Dendritic cell treated with granulocyte-macrophage colony-stimulating factor and Interleukin-4, amounts not matched to agents 40 ng/mL and 50 ng/mL, for 4 days (primary cell): ENCODE measurements at regions not wholly inside any gene's neighbourhood (a gene's known extent, or its start where the extent isn't known, plus 50 kb on each side); places are given as distances from the start of the nearest gene placed in this dataset.
"Not testable (repeated sequence)": the region's sequence is repeated elsewhere in the genome, so short reads cannot be mapped to it uniquely, and the experiment has no call there.

Source experiments
- H3K27ac Mint-ChIP-seq: one replicate; pipeline ENCODE4 v1.8.0; 2022; ENCODE audit warnings: mild to moderate bottlenecking, mixed read lengths
- H3K27me3 Mint-ChIP-seq: one replicate; pipeline ENCODE4 v1.8.0; 2022; ENCODE audit warnings: mild to moderate bottlenecking, mixed read lengths
- H3K36me3 Mint-ChIP-seq: one replicate; pipeline ENCODE4 v1.8.0; 2022; ENCODE audit warnings: low read depth, mixed read lengths
- H3K4me1 Mint-ChIP-seq: one replicate; pipeline ENCODE4 v1.8.0; 2022; ENCODE audit warnings: low read depth, mixed read lengths
- H3K4me3 Mint-ChIP-seq: one replicate; pipeline ENCODE4 v1.8.0; 2022; ENCODE audit warnings: mild to moderate bottlenecking, moderate library complexity, mixed read lengths
- H3K9me3 Mint-ChIP-seq: one replicate; pipeline ENCODE4 v1.8.0; 2022; ENCODE audit warnings: mixed read lengths
- intact Hi-C: fragments of 100-400 bp; cut with micrococcal nuclease; formaldehyde crosslinking; loops from one replicate; pipeline ENCODE4 v1.15.0; 2022

DNA sequence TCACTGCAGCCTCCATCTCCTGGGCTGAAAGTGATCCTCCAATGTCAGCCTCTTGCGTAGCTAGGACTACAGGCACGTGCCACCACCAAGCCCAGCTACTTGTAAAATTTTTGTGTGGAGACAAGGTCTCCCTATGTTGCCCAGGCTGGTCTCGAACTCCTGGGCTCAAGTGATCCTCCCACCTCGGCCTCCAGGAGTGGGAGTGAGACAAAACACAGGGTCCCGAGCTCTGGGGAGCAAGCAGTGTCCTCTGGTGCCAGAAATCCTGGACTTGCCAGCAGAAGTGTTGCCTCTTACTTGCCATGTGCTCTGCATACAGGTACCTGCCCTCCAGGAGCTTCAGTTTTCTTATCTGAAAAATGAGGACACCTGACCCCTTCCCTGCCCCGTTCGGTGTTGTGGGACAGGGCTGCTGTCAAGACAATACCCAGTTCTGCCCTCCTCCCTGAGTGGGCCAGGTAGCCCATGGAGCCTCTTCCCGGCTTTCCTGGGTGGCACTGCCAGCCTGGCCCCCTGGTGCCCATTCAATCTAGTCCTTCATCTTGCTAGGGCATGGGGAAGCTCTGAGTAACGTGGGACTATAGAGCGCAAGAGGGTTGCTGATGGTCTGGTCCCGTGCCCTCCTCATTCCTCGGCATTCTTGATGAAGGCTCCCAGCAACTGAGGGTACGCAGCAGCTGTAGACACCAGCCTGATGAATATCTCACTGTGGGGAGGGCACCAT is 164.6 kb downstream of the GOLGA6L4 start:
- H3K27ac Mint-ChIP-seq, result no peak overlapping the region
- no peaks in the 10 kb centered on the region for H3K36me3 Mint-ChIP-seq
- no peaks in the 10 kb centered on the region for H3K4me1 Mint-ChIP-seq
- H3K27me3 Mint-ChIP-seq, result peaks cover 1% of the 10 kb centered on the region
- intact Hi-C loops, result no loop called here
- H3K9me3 Mint-ChIP-seq, result no peaks in the 10 kb centered on the region
- H3K4me3 Mint-ChIP-seq, result no peak overlapping the region

- Mint-ChIP-seq H3K4me3 (no peak overlapping the region), H3K27ac (no peak overlapping the region), H3K9me3 (no peaks in the 10 kb centered on the region), H3K4me1 (no peaks in the 10 kb centered on the region), H3K36me3 (no peaks in the 10 kb centered on the region), H3K27me3 (no peaks in the 10 kb centered on the region)
- intact Hi-C loops, result no loop called here
These were observed 165.2 kb downstream of the GOLGA6L4 start for GRCh38 chr15:84400820-84401219.

DNA sequence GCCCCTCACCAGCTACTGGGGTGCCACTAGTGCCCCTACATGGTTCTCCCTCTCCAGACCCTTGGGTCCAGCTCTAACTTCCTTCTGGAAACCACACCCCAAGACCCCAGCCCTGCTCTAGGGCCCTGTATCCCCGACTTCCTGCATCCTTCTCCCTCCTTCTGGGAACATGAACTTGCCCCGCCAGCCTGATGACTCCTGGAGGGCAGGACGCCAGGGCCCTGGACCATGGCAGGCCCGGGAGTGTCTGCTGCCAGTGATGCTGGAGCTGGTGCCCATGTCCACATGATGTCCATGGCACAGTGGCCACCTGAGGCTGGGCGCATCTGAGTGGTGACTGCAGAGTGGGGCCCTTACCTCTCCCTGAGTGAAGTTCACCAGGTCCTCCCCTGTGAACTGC is 165.9 kb downstream of the GOLGA6L4 start:
- H3K27me3 Mint-ChIP-seq, H3K4me3 Mint-ChIP-seq, H3K4me1 Mint-ChIP-seq, intact Hi-C loops, H3K27ac Mint-ChIP-seq, H3K36me3 Mint-ChIP-seq, H3K9me3 Mint-ChIP-seq: not testable (repeated sequence)

DNA sequence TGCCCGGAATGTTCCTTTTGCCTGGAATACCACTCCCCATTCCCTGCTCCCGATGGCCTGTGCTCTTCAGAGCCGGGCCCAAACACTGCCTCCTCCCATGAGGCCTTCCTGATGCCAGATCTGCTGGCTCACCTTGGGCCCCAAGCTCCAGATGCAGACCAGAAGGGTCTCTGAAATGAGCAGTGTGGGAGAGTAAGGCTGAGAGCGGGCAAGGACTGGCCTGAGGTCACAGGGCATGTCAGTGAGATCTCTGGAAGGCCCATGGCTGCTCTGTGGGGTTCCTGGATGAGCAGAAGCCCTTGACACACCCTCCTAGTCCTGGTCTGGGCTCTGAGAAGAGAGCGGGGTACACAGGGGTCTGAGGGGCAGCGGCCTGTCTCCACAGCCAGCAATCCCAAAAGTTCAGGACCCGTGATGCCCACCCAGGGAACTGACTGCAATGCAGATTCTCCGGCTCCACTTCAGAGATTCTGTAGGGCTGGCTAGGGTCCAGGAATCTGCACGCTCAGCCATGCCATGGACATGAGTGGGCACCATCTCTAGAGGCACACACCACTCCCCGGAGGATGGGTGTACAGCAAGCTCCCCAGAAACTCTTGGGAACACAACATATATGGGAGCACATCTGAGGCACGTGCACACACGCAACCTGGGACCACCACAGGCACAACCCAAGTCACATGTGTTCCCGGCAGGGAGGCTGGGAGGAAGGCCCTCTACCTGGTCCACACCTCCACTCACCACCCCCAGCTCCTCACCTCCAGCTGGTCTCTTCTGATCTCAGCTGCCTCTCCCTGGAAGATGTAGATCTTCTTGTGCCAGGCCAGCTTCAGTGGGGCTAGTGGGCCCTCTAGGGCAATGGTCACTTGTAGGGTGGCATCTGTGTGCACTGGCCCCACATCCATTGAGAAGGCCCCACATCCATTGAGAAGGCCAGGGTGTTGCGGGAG is 166.6 kb downstream of the GOLGA6L4 start:
- intact Hi-C loops, H3K36me3 Mint-ChIP-seq, H3K4me1 Mint-ChIP-seq, H3K4me3 Mint-ChIP-seq, H3K27me3 Mint-ChIP-seq, H3K9me3 Mint-ChIP-seq, H3K27ac Mint-ChIP-seq: not testable (repeated sequence)

DNA sequence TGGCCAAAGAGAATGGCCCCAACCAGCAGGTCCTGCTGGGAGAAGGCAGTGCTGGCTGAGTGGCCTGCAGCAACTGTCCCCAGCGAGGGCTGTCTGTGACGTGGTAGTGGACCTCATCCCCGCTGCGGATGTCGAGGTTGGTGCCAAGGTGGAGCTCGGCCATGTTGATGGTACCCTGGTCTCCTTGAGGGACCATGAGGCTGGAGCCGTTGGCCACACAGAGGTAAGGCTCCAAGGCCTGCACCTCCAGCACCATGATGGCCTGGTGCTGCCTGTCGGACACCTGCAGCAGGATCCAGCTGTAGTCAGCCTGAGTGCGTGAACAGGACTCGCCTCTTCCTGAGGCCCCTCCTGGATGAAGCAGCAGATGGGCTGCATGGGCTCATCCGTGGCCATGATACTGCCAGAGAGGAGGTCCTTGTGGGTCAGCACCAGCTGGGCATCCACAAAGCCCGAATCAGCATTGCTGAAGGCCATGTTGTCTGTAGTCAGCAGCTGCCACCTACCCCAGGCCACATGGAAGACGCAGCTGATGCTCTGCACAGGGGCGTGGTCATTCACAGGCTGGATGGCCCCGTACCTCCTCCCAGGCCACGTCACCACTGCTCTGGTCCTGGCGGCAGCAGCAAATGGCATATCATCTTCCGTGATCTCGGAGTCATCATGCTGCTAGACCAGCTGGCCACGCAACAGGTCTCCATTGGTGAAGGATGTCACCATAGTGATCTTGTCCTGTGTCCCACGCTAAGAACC is 167.5 kb downstream of the GOLGA6L4 start:
- Mint-ChIP-seq H3K9me3 (no peaks in the 10 kb centered on the region), H3K36me3 (no peaks in the 10 kb centered on the region), H3K4me3 (no peak overlapping the region), H3K4me1 (no peaks in the 10 kb centered on the region), H3K27me3 (no peaks in the 10 kb centered on the region), H3K27ac (no peak overlapping the region)
- intact Hi-C loops, result no loop called here

DNA sequence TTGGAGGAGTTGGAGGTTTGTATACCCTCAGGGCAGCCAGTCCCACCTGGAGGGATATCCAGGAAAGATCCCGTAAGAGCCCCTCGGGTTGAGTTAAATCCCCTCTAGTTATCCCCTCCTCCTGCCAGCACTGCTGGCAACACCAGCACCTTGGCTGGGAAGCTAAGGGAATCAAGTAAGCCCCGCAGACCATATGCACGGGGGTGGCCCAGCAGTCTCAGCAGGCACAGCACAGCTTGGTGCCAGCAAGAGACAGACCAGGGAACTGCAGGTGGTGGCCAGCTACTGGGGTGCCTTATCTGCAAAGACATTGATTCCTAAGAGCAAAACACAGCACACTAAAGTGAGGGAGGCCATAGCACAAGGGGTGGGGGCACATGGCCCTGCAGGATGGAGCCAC is 173.8 kb downstream of the GOLGA6L4 start:
- H3K4me1 Mint-ChIP-seq, H3K27ac Mint-ChIP-seq, H3K4me3 Mint-ChIP-seq, H3K27me3 Mint-ChIP-seq, H3K36me3 Mint-ChIP-seq, H3K9me3 Mint-ChIP-seq, intact Hi-C loops: not testable (repeated sequence)

DNA sequence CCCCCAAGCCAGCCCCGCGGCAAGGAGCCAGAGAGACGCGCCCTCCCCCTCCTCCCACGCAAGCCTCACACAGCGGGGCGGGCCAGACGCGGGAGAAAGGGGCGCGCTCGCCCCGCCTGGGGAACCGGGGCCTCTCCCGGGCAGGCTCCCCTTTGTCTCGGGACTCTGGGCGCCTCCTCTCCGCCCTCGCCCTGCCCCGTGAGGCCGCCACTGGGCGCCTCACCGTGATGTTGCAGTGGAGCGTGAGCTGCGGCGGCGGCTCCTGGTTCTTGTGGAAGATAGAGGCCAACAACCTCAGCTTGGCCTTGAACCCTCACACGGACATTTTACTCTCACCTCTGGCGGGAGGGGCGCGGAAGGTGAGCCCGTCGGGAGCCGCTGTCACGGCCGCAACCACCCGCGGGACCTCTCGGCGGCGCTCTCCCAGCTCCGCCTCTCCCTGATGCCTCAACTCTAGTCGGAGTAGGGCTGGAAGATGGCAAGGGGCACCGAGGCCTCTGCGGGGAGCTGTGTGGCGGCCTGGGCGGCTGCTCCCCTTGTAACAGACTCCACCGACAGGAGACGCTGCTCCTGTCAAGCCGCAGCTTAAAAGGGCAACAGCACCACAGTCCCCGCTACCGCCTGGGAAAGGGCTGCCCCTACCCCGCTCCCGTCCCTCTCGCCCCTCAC is 179.2 kb upstream of the ZSCAN2 start:
- H3K27ac Mint-ChIP-seq, H3K4me3 Mint-ChIP-seq: not testable (repeated sequence)

DNA sequence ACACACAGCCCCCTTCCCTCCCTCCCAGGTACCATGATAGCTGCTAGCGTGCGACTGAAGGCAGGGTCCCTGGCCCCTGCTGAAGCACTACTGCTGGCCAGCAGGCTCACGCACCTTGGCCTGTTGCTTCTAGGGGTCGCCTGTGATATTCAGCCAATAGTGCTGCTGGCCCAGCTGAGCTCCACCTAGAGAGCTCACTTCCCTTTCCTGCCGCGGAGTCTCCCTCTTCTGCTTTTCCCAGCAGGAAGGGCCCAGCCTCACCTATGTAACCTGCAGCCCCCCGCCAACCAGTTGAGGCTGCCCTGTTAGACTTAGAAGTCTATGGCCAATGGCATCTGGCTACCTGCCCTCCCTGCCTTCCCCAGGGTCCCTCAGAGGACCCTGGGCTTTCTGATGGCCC is 175.5 kb upstream of the ZSCAN2 start:
- H3K4me3 Mint-ChIP-seq, H3K36me3 Mint-ChIP-seq, H3K27ac Mint-ChIP-seq, H3K27me3 Mint-ChIP-seq, intact Hi-C loops, H3K9me3 Mint-ChIP-seq, H3K4me1 Mint-ChIP-seq: not testable (repeated sequence)

More for the DNA sequence above, 179.2 kb upstream of the ZSCAN2 start:
- H3K27me3 Mint-ChIP-seq, H3K9me3 Mint-ChIP-seq, intact Hi-C loops, H3K36me3 Mint-ChIP-seq, H3K4me1 Mint-ChIP-seq: not testable (repeated sequence)

GRCh38 chr15:84473305-84473877 is 127.4 kb upstream of the ZSCAN2 start:
- H3K27ac Mint-ChIP-seq, H3K9me3 Mint-ChIP-seq, H3K27me3 Mint-ChIP-seq, H3K4me3 Mint-ChIP-seq, H3K36me3 Mint-ChIP-seq, intact Hi-C loops, H3K4me1 Mint-ChIP-seq: not testable (repeated sequence)

DNA sequence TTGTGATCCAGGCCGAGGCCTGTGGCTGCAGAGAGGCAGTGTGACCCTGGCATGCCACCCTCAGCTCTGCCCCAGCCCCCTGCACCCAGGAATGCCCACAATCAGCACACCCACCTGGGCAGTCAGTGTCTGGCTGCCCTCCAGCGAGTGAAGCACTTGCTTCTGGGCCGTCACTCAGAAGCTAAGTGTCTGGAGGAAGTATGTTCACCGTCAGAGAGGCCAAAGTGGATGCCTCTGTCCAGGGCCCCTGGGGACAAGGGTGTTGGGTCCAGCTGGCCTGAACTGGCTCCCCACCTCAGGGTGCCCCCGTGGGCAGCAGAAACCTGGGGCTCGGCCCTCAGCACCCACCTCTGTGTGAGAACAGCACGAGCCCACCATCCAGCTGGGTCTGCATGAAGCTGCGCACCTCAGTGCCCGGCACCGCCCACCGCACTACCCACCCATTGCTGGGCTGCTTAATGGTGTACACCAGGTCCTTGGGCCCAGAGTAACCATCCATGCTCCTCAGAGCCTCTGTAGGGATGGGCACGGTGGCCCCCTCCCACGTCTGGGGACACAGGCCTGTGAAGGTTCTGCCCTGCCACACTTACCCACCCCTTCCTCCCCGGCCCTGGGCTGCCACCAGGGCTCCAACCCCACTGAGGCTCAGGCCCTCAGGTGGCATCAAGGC is 124.3 kb upstream of the ZSCAN2 start:
- H3K4me3 Mint-ChIP-seq, H3K4me1 Mint-ChIP-seq, H3K27me3 Mint-ChIP-seq, H3K27ac Mint-ChIP-seq, H3K36me3 Mint-ChIP-seq, H3K9me3 Mint-ChIP-seq, intact Hi-C loops: not testable (repeated sequence)

GRCh38 chr15:84477550-84477949 is 123.3 kb upstream of the ZSCAN2 start:
- H3K27ac Mint-ChIP-seq, H3K9me3 Mint-ChIP-seq, H3K36me3 Mint-ChIP-seq, H3K27me3 Mint-ChIP-seq, H3K4me1 Mint-ChIP-seq, H3K4me3 Mint-ChIP-seq, intact Hi-C loops: not testable (repeated sequence)

- H3K4me1 Mint-ChIP-seq, H3K27me3 Mint-ChIP-seq, H3K27ac Mint-ChIP-seq, intact Hi-C loops, H3K9me3 Mint-ChIP-seq, H3K36me3 Mint-ChIP-seq, H3K4me3 Mint-ChIP-seq: not testable (repeated sequence)
These were observed 120.6 kb upstream of the ZSCAN2 start for GRCh38 chr15:84480174-84480681.

- H3K4me1 Mint-ChIP-seq, H3K27me3 Mint-ChIP-seq, H3K4me3 Mint-ChIP-seq, H3K27ac Mint-ChIP-seq, H3K9me3 Mint-ChIP-seq, intact Hi-C loops, H3K36me3 Mint-ChIP-seq: not testable (repeated sequence)
These were observed 117.0 kb upstream of the ZSCAN2 start for GRCh38 chr15:84483859-84484258.
